ENCODE measurements at regions not wholly inside any gene's neighbourhood (a gene's known extent, or its start where the extent isn't known, plus 50 kb on each side); places are given as distances from the start of the nearest gene placed in this dataset.

- no peak for DNase-seq
Measured at GRCh38 chr17:63134867-63135266, 168.8 kb downstream of the TANC2 start.

- no peak for DNase-seq
Measured at GRCh38 chr17:63136369-63137012, 170.5 kb downstream of the TANC2 start.

DNA sequence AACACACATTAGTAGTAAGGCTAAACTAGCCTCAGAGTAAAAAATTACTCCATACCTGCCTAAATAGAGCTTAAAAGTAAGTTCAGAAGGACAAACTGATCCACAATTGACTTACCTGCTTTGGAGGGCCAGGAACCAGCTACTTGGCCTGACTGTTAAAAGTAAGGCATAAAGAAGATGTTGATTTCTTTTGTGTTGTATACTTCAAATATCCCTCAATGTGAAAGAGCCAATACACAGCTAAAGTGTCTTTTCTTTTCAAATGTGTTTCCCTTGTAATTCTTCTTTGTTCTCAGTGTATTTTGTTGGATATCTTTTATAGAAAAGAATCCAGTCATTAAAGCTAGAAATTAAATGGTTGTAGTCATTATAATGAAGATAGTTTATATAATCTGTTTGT lies 171.1 kb downstream of the TANC2 start:
- no peak for DNase-seq

DNA sequence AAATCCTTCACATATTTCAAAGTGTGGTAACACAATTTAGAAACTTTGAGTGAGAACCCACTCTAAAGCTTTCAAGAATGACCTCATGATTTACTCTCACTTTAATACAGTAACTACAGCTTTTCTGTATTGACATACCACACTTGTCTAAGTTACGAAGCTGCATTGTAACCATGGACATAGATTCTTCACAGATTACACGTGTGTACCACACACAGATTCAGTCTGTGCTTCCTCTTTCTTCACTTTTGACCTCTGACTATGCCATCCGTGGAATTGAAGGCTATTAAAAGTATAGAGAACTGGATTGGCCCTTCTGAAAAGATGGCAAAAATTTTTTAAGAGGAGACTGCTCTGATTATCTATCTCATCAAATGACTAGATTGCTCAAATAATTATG lies 172.7 kb downstream of the TANC2 start:
- no peak for DNase-seq

- DNase-seq: no peak
Measured at GRCh38 chr17:63139356-63139755, 173.3 kb downstream of the TANC2 start.

DNA sequence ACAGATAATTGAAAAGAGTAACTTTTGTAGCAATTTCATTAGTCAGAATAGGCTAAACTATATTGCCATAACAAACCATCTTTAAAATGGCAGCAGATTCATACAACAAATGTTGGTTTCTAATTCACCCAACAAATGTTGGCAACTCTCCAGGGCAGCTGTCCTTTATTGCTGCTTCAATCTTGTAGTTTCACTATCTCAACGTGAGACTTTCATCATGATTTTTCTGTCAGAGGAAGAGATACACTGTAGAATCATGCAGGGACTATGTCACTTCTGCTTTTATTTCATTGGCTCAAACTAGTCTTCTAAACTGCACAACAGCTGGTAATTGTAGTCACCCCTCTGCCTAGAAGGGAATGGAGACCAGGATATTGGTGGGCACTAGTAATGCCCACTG lies 174.2 kb downstream of the TANC2 start:
- peak in 1 of 5 donors; percentile 18 for DNase-seq

- no peak for DNase-seq
Measured at GRCh38 chr17:63142836-63143235, 176.8 kb downstream of the TANC2 start.

DNA sequence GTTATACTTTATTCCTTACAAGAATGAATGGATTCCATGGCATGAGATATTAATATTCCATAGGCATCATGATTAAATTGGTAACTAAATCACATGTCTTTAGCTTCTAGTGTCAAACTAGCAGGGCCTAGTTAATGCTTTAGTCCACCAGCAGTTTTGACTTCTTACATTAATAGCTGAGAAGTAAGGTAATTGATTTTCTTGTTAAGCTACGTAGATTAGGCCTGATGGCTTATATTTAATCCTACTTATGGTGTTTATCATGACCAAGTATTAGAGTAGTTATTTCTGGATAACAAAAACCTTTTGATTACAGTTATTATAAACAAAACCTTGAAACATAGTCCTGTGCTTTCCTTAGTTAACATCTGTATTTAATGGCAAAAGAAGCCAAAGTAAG lies 184.5 kb downstream of the TANC2 start:
- DNase-seq: no peak

DNA sequence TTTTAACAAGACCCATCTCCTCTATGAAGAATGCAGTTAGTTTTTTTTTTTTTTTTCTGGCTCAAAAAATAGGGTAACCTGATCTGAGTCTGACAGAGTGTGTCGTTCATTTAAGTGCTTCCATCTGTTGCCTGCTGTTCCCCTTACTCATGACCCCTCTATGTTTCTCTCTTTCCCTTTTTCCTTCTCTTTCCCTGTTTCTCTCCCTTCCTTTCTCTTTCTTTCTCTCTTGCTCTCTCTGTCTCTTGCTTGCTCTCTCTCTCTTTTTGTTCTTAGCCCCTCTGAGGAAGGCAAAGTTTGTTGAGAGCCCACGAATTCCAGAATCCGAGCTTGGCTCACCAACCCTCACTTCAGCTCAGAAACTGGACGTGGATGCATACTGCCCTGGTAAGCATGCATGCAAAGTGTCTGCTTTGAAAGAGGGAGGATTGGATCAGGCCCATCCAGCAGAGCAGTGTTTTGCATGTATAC lies 185.0 kb downstream of the TANC2 start:
- DNase-seq: no peak

DNA sequence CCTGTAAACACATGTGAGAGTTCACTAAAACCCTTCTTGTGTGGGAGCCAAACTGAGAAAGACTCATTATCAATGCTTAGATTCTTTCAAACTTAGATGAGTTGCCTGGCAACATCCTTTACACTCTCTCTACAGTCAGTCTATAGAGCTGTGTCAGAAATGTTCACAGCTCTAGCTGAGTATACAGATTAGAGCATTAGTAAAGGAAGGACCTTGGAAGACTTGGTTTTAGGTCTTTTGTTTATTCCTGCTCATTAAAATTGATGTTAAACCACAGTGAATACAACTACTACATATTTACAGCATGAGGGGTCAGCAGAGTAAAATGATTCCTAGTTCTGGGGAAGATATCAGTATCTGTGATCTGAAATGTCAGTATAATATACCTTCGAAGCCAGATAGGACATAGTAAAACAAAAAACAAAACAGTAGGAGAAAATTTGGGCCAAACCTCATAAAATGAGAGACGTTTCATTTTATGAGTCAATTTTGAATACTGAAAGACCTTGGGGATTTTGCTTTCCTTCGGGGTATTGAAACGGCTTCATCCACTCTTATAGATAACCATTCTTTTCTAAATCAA lies 186.0 kb downstream of the TANC2 start:
- DNase-seq: no peak

GRCh38 chr17:63153488-63153887 lies 187.5 kb downstream of the TANC2 start:
- DNase-seq: no peak

- no peak for DNase-seq
Measured at GRCh38 chr17:63154586-63155244, 188.7 kb downstream of the TANC2 start.

DNA sequence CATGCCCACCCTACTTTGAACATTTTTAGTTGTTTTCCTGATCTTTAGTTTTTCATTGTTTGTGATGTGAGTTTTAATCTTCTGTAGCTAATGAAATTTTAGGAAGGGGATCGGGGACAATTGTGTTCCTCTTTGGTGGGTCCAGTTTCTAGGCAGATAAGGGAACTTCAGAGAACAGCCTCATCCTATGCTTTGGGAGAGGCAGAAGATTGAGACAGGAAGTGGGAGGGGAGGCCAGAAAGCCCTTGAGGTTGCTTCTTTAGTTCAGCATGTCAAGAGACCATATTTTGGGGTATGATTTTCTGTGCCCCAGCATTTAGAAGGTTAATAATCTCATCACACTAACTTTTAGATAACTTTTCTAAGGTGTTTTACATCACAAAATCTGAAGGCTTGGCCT lies 191.0 kb downstream of the TANC2 start:
- DNase-seq: no peak

GRCh38 chr17:63162406-63163157 lies 196.5 kb downstream of the TANC2 start:
- DNase-seq: no peak

GRCh38 chr17:63163158-63163520 lies 197.1 kb downstream of the TANC2 start:
- DNase-seq: no peak

DNA sequence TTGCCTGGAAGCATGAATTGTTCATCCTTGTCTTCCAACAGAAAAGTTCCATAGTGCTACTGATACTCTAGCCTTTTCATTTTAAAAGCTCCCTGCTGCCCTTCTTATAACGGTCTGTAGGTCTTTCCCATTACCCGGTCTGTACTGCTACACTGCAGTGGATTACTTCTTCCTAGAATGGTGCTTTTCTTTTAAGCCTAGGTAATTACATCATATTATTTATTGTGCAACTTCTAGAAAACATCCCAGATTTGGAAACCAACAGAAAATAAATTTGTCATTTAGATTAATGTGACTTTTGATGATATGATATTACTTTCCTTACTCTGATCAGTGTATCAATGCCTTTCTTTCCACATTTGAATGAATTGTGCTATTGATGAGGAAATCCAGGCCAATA lies 199.4 kb downstream of the TANC2 start:
- no peak for DNase-seq

DNA sequence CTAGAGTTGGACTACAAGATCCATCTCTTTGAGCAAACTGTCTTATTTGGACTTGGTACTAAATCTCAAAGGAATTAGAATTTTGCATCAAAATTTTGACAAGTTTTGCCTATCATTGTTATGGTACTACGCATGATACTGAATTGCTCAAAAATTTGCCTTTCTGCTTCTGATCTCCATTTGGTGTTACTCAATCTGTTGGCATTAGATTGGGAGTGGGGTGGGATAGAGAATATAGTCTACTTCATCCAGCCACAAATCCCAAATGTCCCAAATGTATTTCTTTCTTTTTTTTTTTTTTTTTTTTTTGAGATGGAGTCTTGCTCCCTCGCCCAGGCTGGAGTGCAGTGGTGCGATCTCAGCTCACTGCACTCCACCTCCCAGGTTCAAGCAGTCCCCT lies 204.8 kb downstream of the TANC2 start:
- DNase-seq: no peak

DNA sequence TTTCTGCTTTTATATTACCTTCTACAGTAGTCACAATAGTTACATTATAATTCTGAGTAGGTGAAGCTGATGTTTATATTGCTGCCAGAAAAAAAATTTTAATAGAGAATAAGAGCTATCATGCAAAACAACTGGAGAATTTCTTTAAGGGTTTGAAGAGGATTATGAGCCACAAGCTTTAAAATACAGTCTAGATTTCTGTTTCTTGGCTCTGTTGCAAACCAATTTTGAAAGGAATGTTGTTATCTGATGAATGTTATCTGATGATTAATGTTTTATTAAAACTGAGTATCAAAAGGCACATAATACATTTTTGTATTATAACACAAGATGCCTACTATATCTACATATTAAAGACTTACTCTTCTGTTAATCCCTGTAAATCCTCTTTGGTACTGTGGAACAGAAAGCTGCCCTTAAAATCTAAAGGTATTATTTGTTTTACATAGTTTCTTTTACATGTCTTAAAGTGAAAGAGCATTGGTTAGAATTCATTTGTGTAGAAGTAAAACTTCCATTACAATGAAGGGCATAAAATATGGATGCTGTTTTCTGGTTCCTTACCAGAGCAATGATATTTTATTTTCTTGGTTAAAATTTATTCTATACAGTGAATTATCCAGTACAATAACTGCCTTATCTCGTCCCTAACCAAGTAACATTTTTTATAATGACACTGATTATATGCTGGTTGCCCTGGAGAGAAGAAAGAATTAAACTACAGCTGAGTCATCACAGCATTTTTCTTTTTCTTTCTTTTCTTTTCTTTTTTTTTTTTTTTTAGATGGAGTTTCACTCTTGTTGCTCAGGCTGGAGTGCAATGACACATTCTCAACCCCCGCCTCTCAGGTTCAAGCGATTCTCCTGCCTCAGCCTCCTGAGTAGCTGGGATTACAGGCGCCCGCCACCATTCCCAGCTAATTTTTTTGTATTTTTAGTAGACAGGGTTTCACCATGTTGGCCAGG lies 205.7 kb downstream of the TANC2 start:
- DNase-seq: no peak

- no peak for DNase-seq
Measured at GRCh38 chr17:63173450-63173849, 207.4 kb downstream of the TANC2 start.

GRCh38 chr17:63173903-63174302 lies 207.9 kb downstream of the TANC2 start:
- DNase-seq: no peak

DNA sequence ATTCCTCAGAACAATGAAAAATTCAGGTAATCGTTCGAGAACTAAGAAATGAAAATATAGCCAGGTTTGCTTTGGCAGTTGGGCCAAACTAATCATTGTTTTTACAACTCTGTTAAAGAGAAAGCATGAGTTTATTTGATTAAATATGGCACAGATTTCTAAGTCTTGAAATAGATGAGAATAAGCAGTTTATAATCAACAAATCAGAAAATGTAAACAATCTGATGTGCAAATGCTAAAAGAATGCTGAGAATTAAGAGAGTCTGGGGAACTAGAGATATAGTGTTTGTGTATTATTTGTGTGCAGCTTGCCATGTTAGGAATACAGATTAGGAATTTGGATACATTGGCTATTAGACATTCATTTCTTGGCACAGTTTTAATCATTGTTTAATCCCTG lies 212.5 kb downstream of the TANC2 start:
- no peak for DNase-seq

DNA sequence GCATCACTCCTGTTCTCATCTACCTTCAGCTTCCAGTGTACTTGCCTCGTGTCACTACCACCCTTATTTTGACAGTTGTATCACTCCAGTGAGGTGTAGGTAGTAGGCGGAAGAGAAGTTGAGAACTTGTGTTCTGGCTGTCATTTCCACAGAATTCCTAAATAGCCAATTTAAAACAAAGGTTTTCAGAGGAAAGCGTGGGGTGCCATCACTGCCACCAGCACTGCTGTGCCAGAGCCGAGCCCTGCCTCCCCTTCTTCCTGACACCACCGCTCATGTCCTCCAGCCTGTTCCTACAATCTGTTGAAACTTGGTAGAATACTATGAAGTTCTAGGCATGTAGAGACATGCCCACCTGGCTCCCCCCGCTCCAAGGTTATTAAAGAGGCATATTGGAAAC lies 215.8 kb downstream of the TANC2 start:
- DNase-seq: no peak

- no peak for DNase-seq
Measured at GRCh38 chr17:63185420-63185819, 219.4 kb downstream of the TANC2 start.
